ENCODE measurements at regions not wholly inside any gene's neighbourhood (a gene's known extent, or its start where the extent isn't known, plus 50 kb on each side); places are given as distances from the start of the nearest gene placed in this dataset.
A peak's percentile ranks its signal among the peaks of the same experiment; 100 is the strongest.

GRCh38 chr14:21917699-21918436 lies 244.2 kb upstream of the OR4E1 start:
- peak; percentile 72 for FAIRE-seq
- Histone ChIP-seq H2AFZ (ENCODE audit: control insufficient read depth, low read depth, low read length) (no peak overlapping the region), H3K4me1 (ENCODE audit: control insufficient read depth, insufficient read depth, low read length) (no peaks in the 10 kb centered on the region), H3K79me2 (ENCODE audit: control insufficient read depth, insufficient read depth, low read length) (no peaks in the 10 kb centered on the region), H4K20me1 (ENCODE audit: control insufficient read depth, insufficient read depth) (no peaks in the 10 kb centered on the region), H3K4me3 (no peak overlapping the region), H3K4me2 (ENCODE audit: control insufficient read depth, insufficient read depth) (no peak overlapping the region), H3K9me3 (replicated peaks; ENCODE audit: control insufficient read depth, insufficient read depth, low read length) (no peaks in the 10 kb centered on the region), H3K9ac (ENCODE audit: control insufficient read depth, insufficient read depth, low read length) (no peak overlapping the region), H3K27me3 (replicated peaks in 1 of 2; ENCODE audit: control insufficient read depth in 2 of 2, insufficient read depth in 2 of 2, low read length in 1 of 2) (no peaks in the 10 kb centered on the region), H3K36me3 (ENCODE audit: control insufficient read depth in 2 of 2, insufficient read depth in 2 of 2, low read length in 1 of 2) (no peaks in the 10 kb centered on the region), H3K27ac (ENCODE audit: control insufficient read depth, insufficient read depth) (no peak overlapping the region)
- 1% methylated on average over 4 of the region's 4 CpGs for WGBS (ENCODE audit: insufficient coverage, insufficient replicate concordance, low lambda C conversion rate, missing lambda C conversion rate)
- ChIA-PET SMC1A (ENCODE audit: uncharacterized antibody, unreplicated experiment) (interaction anchor here (1.0 to 1.1 kb wide), 3 partner anchors 11 to 53 kb away, joined by 3 read pairs; no protein-coding TSS in a partner anchor), CTCF (interaction anchor here (0.7 to 2.8 kb wide), 20 partner anchors 8 to 306 kb away, joined by 3 to 23 read pairs (median 4); no protein-coding TSS in a partner anchor), RAD21 (ENCODE audit: unreplicated experiment) (interaction anchor here (0.8 to 1.1 kb wide), 2 partner anchors 12 to 60 kb away, joined by 3 read pairs; no protein-coding TSS in a partner anchor), POLR2A (no interaction called here)
- DNase-seq (ENCODE audit: low read depth, low spot score) = peak; percentile 3
- in situ Hi-C loops (cut with MboI) = no loop called here
- ATAC-seq = peak; percentile 87
- TF ChIP-seq RUNX3 (IDR thresholded peaks at IDR 0.05; ENCODE audit: low read length) (0 out of 2 replicates have a peak, but pooled peaks have one; percentile 21), SMC3 (IDR thresholded peaks at IDR 0.05; ENCODE audit: borderline replicate concordance, low read length) (peak; percentile 35; the same call in 1 of the 2 replicates), JUND (IDR thresholded peaks at IDR 0.05; ENCODE audit: low read depth, low read length) (no peak), RAD21 (IDR thresholded peaks at IDR 0.05; ENCODE audit: insufficient read depth, low read depth, low read length) (peak; percentile 65), CTCF (IDR thresholded peaks at IDR 0.05 in 2 of 3, conservative IDR thresholded peaks at IDR 0.05 in 1 of 3; ENCODE audit: control insufficient read depth in 2 of 3, extremely low read depth in 1 of 3, insufficient read depth in 1 of 3, low read depth in 3 of 3, low read length in 3 of 3) (peak; percentile 70 to 89 (median 74))
- BruUV-seq (replicated peaks) = no TSS peak
- intact Hi-C loops (cut with micrococcal nuclease; ENCODE audit: unreplicated experiment) = no loop called here
